Lower lobe of right lung (tissue), 2 donors: ENCODE measurements at regions not wholly inside any gene's neighbourhood (a gene's known extent, or its start where the extent isn't known, plus 50 kb on each side); places are given as distances from the start of the nearest gene placed in this dataset.
"Not testable (repeated sequence)": the region's sequence is repeated elsewhere in the genome, so short reads cannot be mapped to it uniquely, and the experiment has no call there.

Experiments used
- ATAC-seq, 2 donors: fragments of 200-7000 bp; cut with Tn5 transposase; one replicate each; pipeline ENCODE4 v1.9.1; 2020 to 2022; ENCODE audit warnings: mild to moderate bottlenecking in 2 of 2, moderate library complexity in 2 of 2
- DNase-seq: peaks from one replicate; pipeline ENCODE4 v3.0.0-alpha.2; 2020
- H3K27ac ChIP-seq: fragments of 200-600 bp; one replicate; pipeline ENCODE4 v1.8.0; 2022
- H3K27me3 ChIP-seq: fragments of 200-600 bp; one replicate; pipeline ENCODE4 v1.8.0; 2022; ENCODE audit warnings: low read depth
- H3K36me3 ChIP-seq: fragments of 200-600 bp; one replicate; pipeline ENCODE4 v1.8.0; 2022; ENCODE audit warnings: mild to moderate bottlenecking
- H3K4me1 ChIP-seq: fragments of 200-600 bp; one replicate; pipeline ENCODE4 v1.8.0; 2022
- H3K4me3 ChIP-seq: fragments of 200-600 bp; one replicate; pipeline ENCODE4 v1.8.0; 2022; ENCODE audit warnings: mild to moderate bottlenecking
- H3K9me3 ChIP-seq: fragments of 200-600 bp; one replicate; pipeline ENCODE4 v1.8.0; 2022
- CTCF ChIP-seq: fragments of 200-600 bp; IDR thresholded peaks from one replicate; pipeline ENCODE4 v1.8.0; 2022; ENCODE audit warnings: antibody characterized with exemption, mild to moderate bottlenecking
- intact Hi-C: fragments of 100-400 bp; cut with DNase I; formaldehyde crosslinking; loops from one replicate; pipeline ENCODE4 v1.11.0; 2022
- donor health status: DM: no; HTN: yes; CAD: no; lungs with severe emphysema.

- no peak for ATAC-seq
- no peaks in the 10 kb centered on the region for H3K27me3 ChIP-seq
- H3K4me1 ChIP-seq, result no peaks in the 10 kb centered on the region
- TF ChIP-seq CTCF, result no peak
- no peak overlapping the region for H3K27ac ChIP-seq
- H3K9me3 ChIP-seq, result no peaks in the 10 kb centered on the region
- no peaks in the 10 kb centered on the region for H3K36me3 ChIP-seq
- intact Hi-C loops, result no loop called here
- no peak for DNase-seq
- no peak overlapping the region for H3K4me3 ChIP-seq
Observed at GRCh38 chr16:26593700-26594099, 473.0 kb upstream of the C16orf82 start.

- Histone ChIP-seq H3K27me3 (no peaks in the 10 kb centered on the region), H3K4me3 (no peak overlapping the region), H3K27ac (no peak overlapping the region), H3K9me3 (no peaks in the 10 kb centered on the region), H3K4me1 (no peaks in the 10 kb centered on the region), H3K36me3 (no peaks in the 10 kb centered on the region)
- intact Hi-C loops, result no loop called here
- DNase-seq (no peak), ATAC-seq (no peak)
- TF ChIP-seq CTCF, result no peak
Observed at GRCh38 chr16:26594666-26595065, 472.1 kb upstream of the C16orf82 start.

- H3K27me3 ChIP-seq, result no peaks in the 10 kb centered on the region
- H3K4me1 ChIP-seq, result no peaks in the 10 kb centered on the region
- no peaks in the 10 kb centered on the region for H3K9me3 ChIP-seq
- DNase-seq (no peak), ATAC-seq (no peak)
- H3K4me3 ChIP-seq, result no peak overlapping the region
- no peaks in the 10 kb centered on the region for H3K36me3 ChIP-seq
- intact Hi-C loops, result no loop called here
- no peak overlapping the region for H3K27ac ChIP-seq
- TF ChIP-seq CTCF, result no peak
Observed at GRCh38 chr16:26595199-26595598, 471.5 kb upstream of the C16orf82 start.

GRCh38 chr16:26596033-26596432 lies 470.7 kb upstream of the C16orf82 start:
- DNase-seq, H3K9me3 ChIP-seq, intact Hi-C loops, H3K27me3 ChIP-seq, ATAC-seq, H3K4me3 ChIP-seq, H3K27ac ChIP-seq, H3K36me3 ChIP-seq, H3K4me1 ChIP-seq: not testable (repeated sequence)

GRCh38 chr16:26598061-26598460 lies 468.7 kb upstream of the C16orf82 start:
- H3K4me1 ChIP-seq, result no peaks in the 10 kb centered on the region
- H3K36me3 ChIP-seq, result no peaks in the 10 kb centered on the region
- no peak overlapping the region for H3K27ac ChIP-seq
- DNase-seq (no peak), ATAC-seq (peak; percentile 32 to 53)
- intact Hi-C loops, result no loop called here
- no peaks in the 10 kb centered on the region for H3K27me3 ChIP-seq
- TF ChIP-seq CTCF, result no peak
- H3K4me3 ChIP-seq, result no peak overlapping the region
- H3K9me3 ChIP-seq, result no peaks in the 10 kb centered on the region

GRCh38 chr16:26598998-26599784 lies 467.5 kb upstream of the C16orf82 start:
- Histone ChIP-seq H3K4me1 (no peaks in the 10 kb centered on the region), H3K36me3 (no peaks in the 10 kb centered on the region), H3K9me3 (no peaks in the 10 kb centered on the region), H3K4me3 (no peak overlapping the region), H3K27me3 (no peaks in the 10 kb centered on the region), H3K27ac (no peak overlapping the region)
- TF ChIP-seq CTCF, result no peak
- no peak for ATAC-seq
- DNase-seq, result no peak
- intact Hi-C loops, result no loop called here
